Uterus (tissue), 3 donors: ENCODE measurements at regions not wholly inside any gene's neighbourhood (a gene's known extent, or its start where the extent isn't known, plus 50 kb on each side); places are given as distances from the start of the nearest gene placed in this dataset.

Source experiments
- DNase-seq, 2 donors: peaks; one replicate each; pipeline ENCODE4 v3.0.0-alpha.2; 2019 to 2020
- H3K27ac ChIP-seq, 2 donors: fragments of 200-600 bp; sonication (generic); 1 replicate in 1 of 2; 2 replicates in 1 of 2; pipeline ENCODE4 v1.5.1; 2016 to 2018
- H3K27me3 ChIP-seq, 2 donors: fragments of 200-600 bp; sonication (generic); one replicate each; pipeline ENCODE4 v1.5.1; 2018 to 2019; ENCODE audit warnings: control low read depth in 1 of 2
- H3K36me3 ChIP-seq, 2 donors: fragments of 200-600 bp; sonication (generic); one replicate each; pipeline ENCODE4 v1.5.1; 2019; ENCODE audit warnings: control low read depth in 1 of 2
- H3K4me1 ChIP-seq, 2 donors: fragments of 200-600 bp; sonication (generic); one replicate each; pipeline ENCODE4 v1.5.1; 2018 to 2019; ENCODE audit warnings: control low read depth in 1 of 2
- H3K4me3 ChIP-seq, 2 donors: fragments of 200-600 bp; sonication (generic); 1 replicate in 1 of 2; 2 replicates in 1 of 2; pipeline ENCODE4 v1.5.1; 2018 to 2019; ENCODE audit warnings: mild to moderate bottlenecking in 1 of 2
- H3K9me3 ChIP-seq, 2 donors: fragments of 200-600 bp; sonication (generic); one replicate each; pipeline ENCODE4 v1.5.1; 2019; ENCODE audit warnings: control low read depth in 1 of 2
- POLR2A ChIP-seq, 2 donors: fragments of 450-650 bp; IDR thresholded peaks; one replicate each; pipeline ENCODE4 v1.6.1; 2016; ENCODE audit warnings: antibody characterized with exemption in 2 of 2, mild to moderate bottlenecking in 1 of 2, moderate library complexity in 1 of 2
- intact Hi-C: fragments of 100-400 bp; cut with DNase I; formaldehyde crosslinking; loops from one replicate; pipeline ENCODE4 v1.15.1; 2023; ENCODE audit warnings: low total_unique reads
- TF ChIP-seq, protein P1 (sequence below), 4 experiments: fragments of 200-600 bp in 2 of 4; fragments of 450-650 bp in 2 of 4; sonication (generic) in 2 of 4; IDR thresholded peaks; one replicate each; pipeline ENCODE4 v1.5.1; 2016 to 2019; ENCODE audit warnings: antibody characterized with exemption in 4 of 4, mild to moderate bottlenecking in 2 of 4, moderate library complexity in 1 of 4
- donor health status: DM: yes; HTN: yes; CAD: no.

DNA sequence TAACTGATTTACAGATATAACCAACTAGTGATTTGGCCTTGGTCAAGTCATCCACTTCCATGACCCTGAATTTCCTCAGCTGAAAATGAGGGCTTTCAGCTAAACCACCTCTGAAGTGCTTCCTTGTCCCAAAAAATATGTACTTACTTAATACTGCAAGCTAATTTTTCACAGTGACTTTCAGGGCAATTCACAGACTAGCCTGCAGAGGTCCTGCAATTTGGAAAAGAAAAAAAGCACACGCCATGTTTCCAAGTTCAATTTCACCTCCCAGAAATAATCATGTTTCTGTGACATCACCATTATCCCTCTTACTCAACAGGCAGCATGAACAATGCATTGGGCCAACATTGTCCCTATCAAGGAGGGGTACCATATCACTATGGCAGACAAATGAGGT lies 218.2 kb downstream of the SHOX2 start:
- H3K36me3 ChIP-seq: no peaks in the 10 kb centered on the region
- H3K9me3 ChIP-seq: no peaks in the 10 kb centered on the region
- H3K27ac ChIP-seq: no peak overlapping the region
- TF ChIP-seq POLR2A (IDR thresholded peaks at IDR 0.05): no peak
- TF ChIP-seq, protein P1, sequence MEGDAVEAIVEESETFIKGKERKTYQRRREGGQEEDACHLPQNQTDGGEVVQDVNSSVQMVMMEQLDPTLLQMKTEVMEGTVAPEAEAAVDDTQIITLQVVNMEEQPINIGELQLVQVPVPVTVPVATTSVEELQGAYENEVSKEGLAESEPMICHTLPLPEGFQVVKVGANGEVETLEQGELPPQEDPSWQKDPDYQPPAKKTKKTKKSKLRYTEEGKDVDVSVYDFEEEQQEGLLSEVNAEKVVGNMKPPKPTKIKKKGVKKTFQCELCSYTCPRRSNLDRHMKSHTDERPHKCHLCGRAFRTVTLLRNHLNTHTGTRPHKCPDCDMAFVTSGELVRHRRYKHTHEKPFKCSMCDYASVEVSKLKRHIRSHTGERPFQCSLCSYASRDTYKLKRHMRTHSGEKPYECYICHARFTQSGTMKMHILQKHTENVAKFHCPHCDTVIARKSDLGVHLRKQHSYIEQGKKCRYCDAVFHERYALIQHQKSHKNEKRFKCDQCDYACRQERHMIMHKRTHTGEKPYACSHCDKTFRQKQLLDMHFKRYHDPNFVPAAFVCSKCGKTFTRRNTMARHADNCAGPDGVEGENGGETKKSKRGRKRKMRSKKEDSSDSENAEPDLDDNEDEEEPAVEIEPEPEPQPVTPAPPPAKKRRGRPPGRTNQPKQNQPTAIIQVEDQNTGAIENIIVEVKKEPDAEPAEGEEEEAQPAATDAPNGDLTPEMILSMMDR (IDR thresholded peaks at IDR 0.05): no peak
- no peak for DNase-seq
- H3K4me1 ChIP-seq: no peaks in the 10 kb centered on the region
- no peak overlapping the region for H3K4me3 ChIP-seq
- no peaks in the 10 kb centered on the region for H3K27me3 ChIP-seq
- intact Hi-C loops: no loop called here

GRCh38 chr3:157876556-157876955 lies 229.7 kb downstream of the SHOX2 start:
- no peak overlapping the region for H3K27ac ChIP-seq
- H3K4me1 ChIP-seq: no peaks in the 10 kb centered on the region
- no peak for TF ChIP-seq POLR2A (IDR thresholded peaks at IDR 0.05)
- TF ChIP-seq, protein P1 (IDR thresholded peaks at IDR 0.05): no peak
- H3K4me3 ChIP-seq: no peak overlapping the region
- H3K9me3 ChIP-seq: no peaks in the 10 kb centered on the region
- intact Hi-C loops: no loop called here
- no peaks in the 10 kb centered on the region for H3K27me3 ChIP-seq
- no peak for DNase-seq
- no peaks in the 10 kb centered on the region for H3K36me3 ChIP-seq

- Histone ChIP-seq H3K4me3 (no peak overlapping the region), H3K9me3 (no peaks in the 10 kb centered on the region), H3K36me3 (no peaks in the 10 kb centered on the region), H3K4me1 (no peaks in the 10 kb centered on the region), H3K27ac (no peak overlapping the region), H3K27me3 (no peaks in the 10 kb centered on the region)
- no peak for DNase-seq
- intact Hi-C loops: no loop called here
- TF ChIP-seq, protein P1 (IDR thresholded peaks at IDR 0.05): no peak
- no peak for TF ChIP-seq POLR2A (IDR thresholded peaks at IDR 0.05)
Observed at GRCh38 chr3:157872902-157873301, 233.3 kb downstream of the SHOX2 start.

- TF ChIP-seq, protein P1 (IDR thresholded peaks at IDR 0.05): no peak
- no peak for TF ChIP-seq POLR2A (IDR thresholded peaks at IDR 0.05)
- Histone ChIP-seq H3K4me1 (no peaks in the 10 kb centered on the region), H3K27me3 (no peaks in the 10 kb centered on the region), H3K9me3 (no peaks in the 10 kb centered on the region), H3K27ac (no peak overlapping the region), H3K36me3 (no peaks in the 10 kb centered on the region), H3K4me3 (no peak overlapping the region)
- intact Hi-C loops: no loop called here
- DNase-seq: no peak
Observed at GRCh38 chr3:157871838-157872460, 234.3 kb downstream of the SHOX2 start.

DNA sequence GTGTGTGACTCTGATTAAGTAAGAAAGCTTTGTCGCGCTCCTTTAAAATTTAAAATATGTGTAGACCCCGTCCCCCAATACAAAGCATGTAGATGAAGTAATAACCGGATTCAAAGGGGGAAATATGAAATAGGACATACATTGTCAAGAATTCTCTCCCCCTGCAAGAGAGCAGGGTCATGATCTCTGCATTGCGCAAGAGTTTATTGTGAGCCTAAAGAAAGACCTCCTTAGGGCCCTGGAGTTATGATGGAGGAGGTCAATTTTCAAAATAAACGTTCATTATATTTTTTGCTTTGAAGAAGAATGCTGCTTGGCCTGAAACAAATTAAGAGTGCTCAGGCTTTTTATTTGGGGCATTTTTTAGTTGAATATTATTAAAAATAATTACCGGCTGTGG lies 235.0 kb downstream of the SHOX2 start:
- Histone ChIP-seq H3K27ac (no peak overlapping the region), H3K4me3 (no peak overlapping the region), H3K27me3 (no peaks in the 10 kb centered on the region), H3K36me3 (no peaks in the 10 kb centered on the region), H3K9me3 (no peaks in the 10 kb centered on the region), H3K4me1 (no peaks in the 10 kb centered on the region)
- no peak for DNase-seq
- intact Hi-C loops: no loop called here
- TF ChIP-seq, protein P1 (IDR thresholded peaks at IDR 0.05): no peak
- no peak for TF ChIP-seq POLR2A (IDR thresholded peaks at IDR 0.05)
